DMS153 treated with DMSO at 0.1 percent for 48 hours (cell line): ENCODE measurements at regions not wholly inside any gene's neighbourhood (a gene's known extent, or its start where the extent isn't known, plus 50 kb on each side); places are given as distances from the start of the nearest gene placed in this dataset.

ENCODE experiments used
- DNase-seq: peaks from one replicate; lab custom pipeline; 2025; ENCODE audit not compliant: unreplicated experiment; lab: John Stamatoyannopoulos, UW

- DNase-seq = no peak
Measured at GRCh38 chr5:8238080-8238479, 369.1 kb downstream of the MTRR start.

DNA sequence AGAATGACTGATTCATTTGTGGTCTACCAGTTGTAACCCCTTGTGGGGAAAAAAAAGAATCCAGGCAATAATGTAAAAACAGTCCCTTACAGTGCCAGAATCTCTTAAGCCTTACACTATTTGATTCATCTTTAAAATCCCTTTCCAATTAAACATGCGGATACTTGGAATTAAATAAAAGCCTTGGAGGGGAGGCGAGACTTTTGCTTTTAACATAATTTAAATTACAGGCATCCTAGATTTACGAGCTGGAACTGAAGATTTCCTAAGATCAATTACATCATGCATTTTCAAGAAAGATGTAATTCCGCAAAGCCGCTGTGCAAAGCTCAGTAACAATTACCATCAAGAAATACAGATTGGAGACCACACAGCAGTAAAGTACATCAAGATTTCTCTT is 370.2 kb downstream of the MTRR start:
- no peak for DNase-seq

- DNase-seq = no peak
Measured at GRCh38 chr5:8239646-8240045, 370.7 kb downstream of the MTRR start.

DNA sequence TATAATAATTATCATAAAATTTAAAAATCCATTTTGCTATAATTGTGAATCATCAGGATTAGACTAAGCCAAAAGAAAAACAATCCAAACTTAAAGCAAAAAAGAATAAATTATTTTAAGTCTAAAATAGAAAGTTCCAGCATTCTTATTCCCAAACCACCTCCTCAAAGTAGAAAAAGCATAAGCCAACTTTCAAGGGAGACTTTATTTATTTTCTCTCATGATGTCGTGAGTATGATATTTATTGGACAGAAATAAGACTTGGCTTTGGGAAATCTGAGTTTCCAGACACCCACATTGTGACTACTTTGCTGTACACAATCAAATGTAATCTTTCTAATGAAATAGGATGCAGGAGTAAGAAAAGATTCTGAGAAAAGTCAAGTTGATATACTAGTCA is 372.1 kb downstream of the MTRR start:
- DNase-seq = no peak

DNA sequence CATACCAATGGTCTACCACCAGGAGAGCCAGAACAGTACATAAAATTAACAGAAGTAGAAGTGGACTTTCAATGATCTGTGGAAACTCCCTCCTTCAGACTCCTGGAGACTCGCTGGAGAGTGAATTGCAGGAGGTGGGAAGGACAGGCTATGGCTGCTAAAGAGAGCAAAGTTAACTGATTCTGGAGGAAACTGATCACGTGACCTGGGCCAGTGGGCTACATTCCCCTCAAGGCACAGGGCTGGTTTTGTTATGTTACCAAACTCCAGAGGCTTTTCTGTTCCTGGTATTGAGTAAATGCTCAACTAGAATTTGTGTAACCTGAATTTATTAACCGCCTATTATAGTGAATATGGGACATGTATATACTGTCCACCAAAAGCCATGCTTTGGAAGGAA is 372.6 kb downstream of the MTRR start:
- DNase-seq = no peak

- peak; percentile 14 for DNase-seq
Measured at GRCh38 chr5:8247049-8247899, 378.3 kb downstream of the MTRR start.

DNA sequence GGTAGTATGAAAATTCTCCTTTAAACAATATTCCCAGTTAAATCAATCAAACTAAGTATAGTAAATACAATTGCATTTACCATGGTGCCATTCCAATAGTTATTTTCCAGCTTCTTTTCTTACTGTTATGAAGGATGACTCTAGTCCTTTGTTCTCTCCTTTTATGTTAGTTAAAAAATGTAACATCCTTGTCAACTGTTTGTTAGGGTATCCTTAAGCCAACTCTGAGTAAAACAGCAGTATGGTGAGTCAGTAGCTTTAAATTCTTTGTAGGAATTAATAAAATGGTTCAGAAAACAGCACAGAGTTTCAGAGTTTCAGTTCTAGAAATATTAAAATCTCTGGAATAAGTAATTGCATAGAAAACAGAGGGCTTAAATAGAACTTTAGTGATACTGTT is 384.4 kb downstream of the MTRR start:
- DNase-seq = no peak

DNA sequence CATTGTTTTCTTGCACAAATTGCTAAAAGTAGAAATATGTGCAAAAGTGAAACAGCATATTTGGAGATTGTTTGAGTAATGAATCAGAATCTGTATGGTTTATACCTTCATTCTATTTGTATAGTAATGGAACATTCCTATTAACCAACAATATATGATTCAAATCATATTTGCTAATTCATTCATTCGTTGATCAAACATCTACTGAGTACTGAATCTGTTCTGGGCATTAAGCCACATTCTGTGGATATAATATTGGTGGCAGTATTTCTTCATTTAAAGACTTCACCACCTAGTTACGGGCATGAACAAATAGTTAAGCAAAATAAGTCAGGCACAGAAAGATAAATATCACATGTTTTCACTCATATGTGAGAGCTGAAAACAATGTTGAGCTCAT is 385.7 kb downstream of the MTRR start:
- DNase-seq = no peak

DNA sequence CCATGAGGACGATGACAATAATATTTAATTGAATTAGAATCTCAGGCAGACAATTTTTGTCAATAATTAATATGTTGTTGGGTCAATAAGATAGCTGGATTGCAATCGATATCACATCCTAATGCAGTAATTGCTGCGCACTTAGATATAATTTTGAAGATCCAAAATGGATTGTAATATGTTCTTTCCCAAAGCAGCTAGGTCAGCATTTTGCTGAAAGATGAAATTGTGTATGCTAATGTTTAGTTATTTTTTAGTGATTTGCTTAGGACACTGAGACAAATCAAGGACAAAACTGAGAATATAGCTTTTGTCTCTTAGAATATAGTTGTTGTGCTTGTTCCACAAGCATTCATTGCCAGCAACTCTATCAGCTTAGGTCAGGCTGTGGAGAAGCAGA is 389.9 kb downstream of the MTRR start:
- no peak for DNase-seq

GRCh38 chr5:8270246-8270645 is 401.3 kb downstream of the MTRR start:
- no peak for DNase-seq

GRCh38 chr5:8280711-8281363 is 411.9 kb downstream of the MTRR start:
- no peak for DNase-seq

DNA sequence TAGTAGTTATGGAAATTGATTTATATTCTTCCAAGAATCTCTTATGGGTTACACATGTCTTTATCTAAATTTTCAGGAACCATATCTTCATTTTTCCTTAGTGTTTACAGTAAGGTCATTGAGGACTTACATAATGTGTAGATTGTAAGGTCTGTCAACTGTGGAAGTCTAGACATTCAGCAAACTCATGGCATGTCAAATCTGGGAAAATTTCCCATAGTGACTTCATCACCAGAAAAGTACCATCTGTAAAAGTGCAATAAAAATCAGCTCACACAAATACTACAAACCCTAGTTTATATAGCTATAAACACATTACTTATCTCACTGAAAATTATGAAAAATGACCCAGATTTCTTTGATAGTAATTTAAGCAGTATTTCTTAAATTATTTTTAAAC is 419.4 kb downstream of the MTRR start:
- DNase-seq = no peak

GRCh38 chr5:8288897-8289516 is 420.1 kb downstream of the MTRR start:
- no peak for DNase-seq

DNA sequence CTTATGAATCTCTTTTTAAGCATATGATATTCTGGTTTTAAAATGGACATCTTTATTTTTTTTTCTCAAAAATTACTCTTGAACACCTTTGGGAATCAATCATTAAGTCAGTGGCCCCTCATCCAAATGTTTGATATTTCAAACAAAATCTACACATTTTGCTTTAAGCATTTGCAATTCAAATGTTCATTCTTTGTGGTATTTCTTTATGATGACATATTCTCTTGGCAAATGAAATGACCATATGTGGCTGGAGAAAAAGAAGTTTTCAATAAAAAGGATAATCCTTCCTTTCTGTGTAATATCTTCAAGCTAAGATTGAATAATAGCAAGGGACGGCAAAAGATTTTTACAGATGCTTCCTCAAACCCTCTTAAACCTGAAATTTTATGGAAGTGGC is 420.8 kb downstream of the MTRR start:
- no peak for DNase-seq

- DNase-seq = no peak
Measured at GRCh38 chr5:8290721-8291120, 421.8 kb downstream of the MTRR start.

DNA sequence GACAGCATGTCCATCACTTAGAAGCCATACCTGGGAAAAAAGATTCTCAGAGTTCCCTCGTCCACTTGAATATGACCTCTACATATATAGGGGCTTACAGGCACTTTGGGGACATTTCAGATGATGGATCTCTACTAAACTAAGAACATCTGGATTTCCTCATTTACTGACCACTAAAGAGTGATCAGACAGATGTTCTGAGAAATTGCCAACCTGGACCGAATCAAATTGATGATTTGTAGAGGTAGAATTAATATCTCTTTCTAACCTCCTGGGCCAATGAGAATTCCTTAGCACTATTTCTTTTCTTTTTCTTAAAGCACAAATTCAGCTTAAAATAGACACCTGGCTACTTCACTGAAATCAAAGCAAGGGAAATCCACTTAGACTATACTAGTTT is 422.7 kb downstream of the MTRR start:
- no peak for DNase-seq

- DNase-seq = no peak
Measured at GRCh38 chr5:8295141-8295540, 426.2 kb downstream of the MTRR start.

DNA sequence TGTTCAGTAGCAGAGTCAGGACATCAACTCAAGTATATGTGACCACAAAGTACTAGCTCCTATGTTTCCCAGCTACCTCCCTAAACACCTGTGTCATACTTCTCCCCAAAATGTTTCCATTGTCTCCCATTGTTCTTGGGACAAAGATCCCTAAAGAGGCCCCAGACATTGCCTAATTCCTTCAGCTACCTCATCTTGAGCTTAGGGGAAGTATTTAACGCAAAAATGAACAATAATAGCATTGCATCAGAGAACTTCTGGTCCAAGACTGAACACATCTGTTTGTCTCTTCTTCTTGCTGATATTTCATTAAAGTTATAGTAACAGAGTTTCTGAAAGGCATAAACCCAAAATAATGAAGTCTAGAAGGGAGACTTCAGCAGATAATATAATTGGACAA is 430.8 kb downstream of the MTRR start:
- DNase-seq = no peak

DNA sequence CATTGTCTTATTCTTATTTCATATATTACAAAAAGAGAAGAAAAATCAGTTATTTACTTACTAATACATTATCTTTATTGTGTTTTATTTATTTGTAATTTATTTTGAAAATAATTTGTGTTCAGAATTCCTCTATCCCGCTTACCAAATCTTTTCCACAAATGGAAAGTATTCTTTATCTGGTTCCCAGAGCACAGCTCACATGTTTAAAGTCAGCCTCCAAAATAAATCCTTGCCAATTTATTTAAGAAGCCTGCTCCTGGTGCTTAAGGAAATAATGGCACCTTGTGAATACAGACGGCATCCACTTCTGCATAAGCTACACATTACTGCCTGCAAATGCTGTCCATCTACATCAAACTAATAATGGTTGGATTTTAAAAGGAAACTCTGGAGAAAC is 435.4 kb downstream of the MTRR start:
- no peak for DNase-seq

DNA sequence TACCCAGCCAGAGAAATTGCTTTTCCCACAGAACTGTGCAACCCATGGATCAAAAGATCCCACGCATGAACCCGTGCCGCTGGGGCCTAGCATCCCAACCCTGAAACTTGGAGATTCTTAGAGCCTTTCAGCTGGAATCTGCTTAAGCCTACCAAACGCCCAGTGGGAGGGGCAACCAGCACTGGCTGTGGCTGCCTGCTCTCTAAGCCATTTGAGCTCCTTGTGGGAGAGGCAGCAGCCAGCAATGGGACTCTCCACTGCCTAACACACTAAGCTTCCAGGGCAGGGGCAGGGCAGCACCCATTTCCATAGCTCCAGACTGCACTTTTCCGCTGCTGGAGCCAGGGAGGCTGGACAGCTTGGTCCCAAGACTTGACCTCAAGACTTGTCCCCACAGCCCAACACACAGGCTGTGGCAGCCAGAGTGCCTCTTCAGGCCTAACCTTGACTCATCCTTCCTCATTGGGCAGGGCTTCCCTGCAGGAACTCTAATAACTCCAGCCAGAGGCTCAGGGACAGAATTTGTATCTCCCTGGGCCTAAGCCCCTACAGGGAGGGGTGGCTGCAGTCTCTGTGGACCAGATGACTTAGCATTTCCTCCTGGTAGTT is 437.4 kb downstream of the MTRR start:
- DNase-seq = no peak

- no peak for DNase-seq
Measured at GRCh38 chr5:8314965-8315364, 446.0 kb downstream of the MTRR start.
